ENCODE measurements at regions not wholly inside any gene's neighbourhood (a gene's known extent, or its start where the extent isn't known, plus 50 kb on each side); places are given as distances from the start of the nearest gene placed in this dataset.
"Not testable (repeated sequence)": the region's sequence is repeated elsewhere in the genome, so short reads cannot be mapped to it uniquely, and the experiment has no call there.

DNA sequence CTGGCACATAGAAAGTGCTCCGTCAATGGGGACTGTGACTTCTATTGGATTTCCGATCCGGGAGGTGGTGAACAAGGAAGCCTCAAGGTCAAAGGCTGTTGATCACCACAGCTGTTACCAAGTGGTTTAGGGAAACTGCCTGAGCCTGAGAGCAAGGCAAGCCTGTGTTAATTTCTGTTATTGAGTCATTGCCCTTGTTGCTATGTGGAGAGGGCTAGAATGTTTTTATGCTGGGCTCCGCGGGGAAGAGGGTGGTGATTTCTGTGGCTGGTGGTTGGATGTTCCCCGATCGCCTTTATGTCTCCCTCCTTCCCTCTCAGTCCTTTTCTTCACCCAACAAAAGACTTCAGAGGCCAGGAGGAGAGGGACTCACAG, 108.5 kb upstream of the ALX4 start:
- DNase-seq = no peak

DNA sequence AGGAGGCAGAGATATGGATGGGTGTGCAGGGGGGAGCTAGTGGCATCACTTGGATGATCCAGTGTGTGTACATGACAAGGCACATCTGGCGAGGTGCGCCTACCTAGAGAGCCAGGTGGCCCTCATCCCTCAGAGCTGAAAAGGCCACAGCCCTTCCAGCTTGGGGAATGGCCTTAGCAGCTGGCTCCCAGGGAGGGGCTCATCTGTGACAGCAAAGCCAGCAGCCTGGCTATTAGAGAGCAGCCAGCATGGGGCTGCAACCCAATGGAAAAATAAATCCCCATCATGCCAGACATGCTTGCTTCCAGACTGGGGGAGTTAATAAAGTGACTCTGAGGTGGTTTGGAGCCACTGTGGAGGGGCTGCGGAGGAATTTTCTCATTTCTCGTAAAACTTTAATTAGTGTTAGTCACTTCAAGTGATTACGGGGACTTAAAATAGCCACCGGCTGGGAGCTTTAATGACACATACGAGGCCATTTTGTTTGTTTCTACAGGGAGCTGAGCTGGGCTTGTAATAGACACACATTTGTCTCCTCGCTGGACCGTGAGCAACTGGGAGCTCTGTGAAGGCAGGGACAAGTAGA, 111.2 kb upstream of the ALX4 start:
- no peak for DNase-seq

DNA sequence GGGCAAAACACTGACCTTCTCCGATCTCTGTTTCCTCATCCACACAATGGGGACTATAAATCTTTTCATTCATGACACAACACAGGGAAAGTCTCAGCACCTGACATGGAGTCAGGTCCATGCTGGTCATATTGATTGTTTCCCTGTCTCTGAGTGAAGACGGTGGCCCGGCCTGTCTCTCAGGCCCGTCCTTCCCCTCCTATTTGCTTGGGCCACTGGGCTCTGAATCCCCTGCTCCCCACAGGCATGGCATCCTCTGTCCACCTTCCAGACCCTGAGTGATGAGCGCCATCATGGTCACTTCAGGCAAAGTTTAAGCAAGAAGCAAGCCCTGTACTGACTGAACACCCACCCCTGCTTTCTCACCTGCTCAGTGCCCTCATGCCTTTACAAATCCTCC, 113.3 kb upstream of the ALX4 start:
- no peak for DNase-seq

DNA sequence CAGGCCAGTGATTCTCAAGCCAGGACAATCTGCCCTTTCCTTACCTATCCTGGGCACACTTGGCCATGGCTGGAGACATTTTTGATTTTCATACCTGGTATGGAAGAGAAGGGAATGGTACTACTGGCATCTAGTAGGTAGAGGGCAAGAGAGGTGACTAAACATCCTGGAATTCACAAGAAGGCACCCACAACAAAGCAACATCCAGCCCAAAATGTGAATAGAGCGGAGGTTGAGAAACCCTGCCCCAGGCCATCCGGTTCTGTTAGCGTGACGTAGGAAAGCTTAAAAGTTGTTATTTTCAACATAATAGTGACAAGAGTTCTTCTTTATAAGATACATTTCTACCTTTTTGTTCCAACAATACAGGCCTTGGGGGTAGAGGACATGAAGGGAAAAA, 114.9 kb upstream of the ALX4 start:
- DNase-seq = no peak

DNA sequence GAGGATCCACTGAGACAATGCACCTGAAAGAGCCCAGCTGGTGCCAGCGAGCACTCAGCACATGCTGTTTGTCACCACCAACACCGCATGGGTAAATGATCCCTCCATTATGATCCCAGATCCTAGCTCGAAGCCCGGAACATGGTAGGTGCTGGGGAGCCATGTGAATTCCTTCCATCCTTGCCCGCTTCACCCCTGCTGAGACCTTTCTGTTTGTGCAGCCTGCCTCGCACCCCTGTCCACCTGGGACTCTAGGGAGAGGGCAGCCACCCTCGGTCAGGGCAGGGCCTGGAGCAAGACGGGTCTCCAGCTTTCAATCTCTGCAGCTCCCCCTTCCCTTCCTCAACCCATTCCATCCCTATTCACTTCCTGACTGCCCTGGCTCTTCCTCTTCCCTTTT, 116.2 kb upstream of the ALX4 start:
- no peak for DNase-seq

DNA sequence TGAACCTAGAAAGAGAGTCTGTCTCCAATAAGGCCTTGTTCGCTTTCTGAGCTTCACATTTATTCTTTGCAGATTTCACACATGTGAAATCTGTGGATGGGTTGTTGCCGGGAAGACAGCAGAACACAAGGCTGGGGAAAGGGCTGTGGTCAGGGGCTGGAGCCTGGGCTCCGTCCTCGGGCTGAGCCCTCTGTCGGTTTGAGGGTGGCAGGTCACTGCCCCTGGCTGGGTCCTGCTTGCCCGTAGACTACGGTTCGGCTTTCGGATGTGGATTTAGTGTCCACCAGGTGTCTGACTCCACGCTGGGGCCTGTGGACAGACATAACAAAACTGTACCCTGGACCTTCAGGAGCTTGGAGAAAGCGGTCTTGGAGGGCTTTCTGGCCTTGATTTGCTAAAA, 117.0 kb upstream of the ALX4 start:
- DNase-seq = no peak

DNA sequence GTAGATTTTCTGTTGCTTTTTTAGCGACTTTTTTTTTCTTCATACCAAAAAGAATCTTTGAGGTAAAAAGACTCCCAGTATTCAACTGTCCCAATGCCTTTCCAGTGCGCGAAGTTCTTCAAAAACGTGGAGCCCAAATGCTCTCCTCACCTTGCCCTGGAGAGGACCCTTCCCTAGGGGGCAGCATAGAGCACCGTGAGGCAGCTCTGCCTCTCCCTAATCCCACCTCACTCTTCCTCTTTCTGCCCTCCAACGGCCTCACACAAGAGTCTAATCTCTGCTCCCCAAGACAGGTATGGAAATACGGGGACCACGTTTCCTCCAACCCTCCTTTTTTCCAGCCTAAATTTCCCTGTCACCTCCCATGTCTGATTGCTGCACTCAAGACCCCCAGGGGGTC, 117.5 kb upstream of the ALX4 start:
- no peak for DNase-seq

DNA sequence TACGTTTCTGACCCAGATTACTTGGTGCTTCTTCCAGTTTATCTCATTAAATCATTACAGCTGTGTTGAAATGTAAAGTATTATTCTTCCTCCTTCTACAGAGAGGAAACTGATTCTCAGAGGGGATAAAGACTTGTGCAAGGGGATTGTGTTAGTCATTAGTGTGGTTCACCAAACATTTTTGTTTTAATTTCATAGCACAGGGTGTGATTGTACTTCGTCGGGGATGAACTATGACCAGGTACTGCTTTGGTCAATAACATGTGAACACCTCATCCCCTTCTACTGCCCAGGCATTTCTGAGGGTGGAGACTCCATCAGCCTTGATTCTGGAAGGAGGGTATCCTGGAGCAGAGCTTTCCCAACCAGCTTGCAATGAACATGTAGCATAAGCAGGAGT, 120.2 kb upstream of the ALX4 start:
- DNase-seq = no peak

DNA sequence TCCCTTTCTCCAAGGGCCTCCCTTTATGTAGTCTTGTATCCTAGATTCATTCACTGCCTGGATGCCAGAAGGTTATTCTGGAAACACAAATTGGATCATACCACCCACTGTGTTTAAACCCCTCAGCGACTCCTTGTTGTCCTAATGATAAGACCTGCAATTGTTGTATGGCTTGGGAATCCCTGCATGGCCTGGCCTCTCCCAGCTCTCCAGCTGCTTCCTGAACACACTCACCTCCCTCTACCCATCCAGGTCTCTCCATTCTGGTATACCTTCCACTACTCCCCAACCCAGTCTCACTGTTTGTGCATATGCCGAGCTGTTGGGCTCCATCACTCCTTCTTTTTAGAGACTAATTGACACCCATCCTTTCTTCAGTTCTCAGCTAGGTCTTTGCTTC, 124.3 kb upstream of the ALX4 start:
- DNase-seq = no peak

DNA sequence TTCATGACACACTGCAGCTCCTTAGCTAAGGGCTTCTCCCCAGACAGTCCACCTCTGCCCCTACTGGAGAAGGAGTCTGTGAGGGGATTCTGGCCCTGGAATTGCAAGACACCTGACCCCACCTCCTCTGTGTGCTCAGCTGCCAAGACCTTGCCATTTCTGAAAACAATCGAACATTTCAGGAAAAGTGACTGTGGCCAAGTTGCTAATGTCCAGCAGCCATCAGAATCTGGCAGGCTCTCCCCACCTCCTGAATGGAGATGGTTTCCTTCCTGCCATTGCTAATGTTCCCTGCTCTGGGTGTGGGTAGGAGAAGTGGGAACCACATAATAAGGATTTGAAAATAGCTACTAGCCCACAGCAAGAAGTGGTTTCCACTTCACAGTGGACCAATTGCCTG, 127.2 kb upstream of the ALX4 start:
- DNase-seq = no peak

DNA sequence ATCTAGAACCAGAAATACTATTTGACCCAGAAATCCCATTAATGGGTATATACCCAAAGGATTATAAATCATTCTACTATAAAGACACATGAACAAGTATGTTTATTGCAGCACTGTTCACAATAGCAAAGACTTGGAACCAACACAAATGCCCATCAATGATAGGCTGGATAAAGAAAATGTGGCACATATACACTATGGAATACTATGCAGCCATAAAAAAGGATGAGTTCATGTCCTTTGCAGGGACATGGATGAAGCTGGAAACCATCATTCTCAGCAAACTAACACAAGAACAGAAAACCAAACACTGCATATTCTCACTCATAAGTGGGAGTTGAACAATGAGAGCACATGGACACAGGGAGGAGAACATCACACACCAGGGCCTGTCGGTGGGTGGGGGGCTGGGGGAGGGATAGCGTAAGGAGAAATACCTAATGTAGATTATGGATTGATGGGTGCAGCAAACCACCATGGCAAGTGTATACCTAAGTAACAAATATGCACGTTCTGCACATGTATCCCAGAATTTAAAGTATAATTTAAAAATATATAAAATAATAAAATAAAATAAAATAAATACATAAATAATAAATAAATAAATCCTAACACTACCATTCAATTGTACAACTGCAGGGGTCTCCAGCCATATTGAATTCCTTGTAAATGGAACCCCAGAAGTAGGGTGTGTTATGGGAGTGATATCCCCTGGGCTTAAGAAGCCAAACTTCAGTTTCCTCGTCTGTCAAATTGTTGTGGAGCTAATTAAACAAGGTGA, 122.4 kb upstream of the CD82 start:
- DNase-seq = not testable (repeated sequence)

DNA sequence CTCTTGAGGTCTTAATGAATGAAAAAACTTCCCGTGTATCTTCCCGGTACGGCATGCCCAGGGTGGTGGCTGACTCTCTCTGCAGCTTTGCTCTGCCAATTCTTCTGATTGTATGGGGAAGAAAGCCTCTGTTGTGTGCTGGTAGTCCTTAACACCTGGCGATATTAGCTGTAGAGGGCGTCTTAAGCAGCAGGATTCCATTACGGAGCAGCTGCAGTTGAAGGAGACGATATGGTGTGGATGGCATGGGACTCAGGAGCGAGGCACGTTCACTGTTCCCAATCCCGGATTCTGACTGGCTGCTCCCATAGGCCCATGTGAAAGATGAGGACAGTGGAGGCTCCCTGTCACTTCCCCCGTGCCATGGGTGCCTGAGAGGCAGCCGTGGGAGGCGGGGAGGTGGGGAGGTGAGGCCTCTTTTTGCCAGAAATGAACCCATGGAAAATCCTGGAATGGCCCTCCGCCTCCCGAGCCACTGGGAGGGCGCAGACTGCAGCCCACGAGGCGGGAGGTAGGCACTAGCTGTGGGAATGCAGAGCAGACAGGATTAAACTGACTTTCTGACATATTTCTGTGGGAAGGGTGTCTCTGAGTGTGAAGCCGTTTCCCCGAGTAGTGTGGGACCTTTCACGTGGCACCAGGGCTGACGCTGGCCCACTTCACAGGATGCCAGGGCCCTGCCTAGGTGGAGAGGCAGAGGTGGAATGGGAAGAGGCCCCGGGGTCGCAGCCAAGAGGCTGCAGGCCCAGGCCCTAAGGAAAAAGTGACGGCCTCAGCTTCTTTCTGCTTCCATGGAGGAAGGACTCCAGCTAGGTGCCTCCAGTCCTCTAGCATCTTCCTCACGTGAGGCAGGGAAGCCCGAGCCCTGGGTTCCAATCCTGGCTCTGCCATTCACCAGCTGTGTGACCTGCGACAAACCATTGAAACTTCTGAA, 121.4 kb upstream of the CD82 start:
- no peak for DNase-seq

DNA sequence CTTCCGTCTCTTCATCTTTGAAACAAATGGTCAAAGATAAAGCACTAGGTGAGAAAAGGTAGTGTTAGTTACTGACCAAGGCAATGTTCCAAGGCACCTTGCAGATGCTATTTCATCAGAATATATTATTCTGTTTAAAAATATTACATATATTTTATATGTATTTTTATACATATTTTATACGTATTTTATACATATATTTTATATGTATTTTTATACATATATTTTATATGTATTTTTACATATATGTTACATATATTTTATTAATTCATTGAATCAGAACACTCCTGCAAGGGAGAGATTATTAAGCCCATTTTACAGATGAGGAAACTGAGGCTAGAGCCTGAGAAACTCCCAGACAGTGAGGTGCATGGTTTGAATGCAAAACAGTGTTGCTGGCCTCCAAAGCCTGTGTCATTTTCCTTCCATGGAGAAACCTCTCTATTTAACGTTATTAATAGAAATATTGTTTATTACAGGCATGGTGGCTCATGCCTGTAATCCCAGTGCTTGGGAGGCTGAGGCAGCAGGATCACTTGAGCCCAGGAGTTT, 120.6 kb upstream of the CD82 start:
- no peak for DNase-seq

DNA sequence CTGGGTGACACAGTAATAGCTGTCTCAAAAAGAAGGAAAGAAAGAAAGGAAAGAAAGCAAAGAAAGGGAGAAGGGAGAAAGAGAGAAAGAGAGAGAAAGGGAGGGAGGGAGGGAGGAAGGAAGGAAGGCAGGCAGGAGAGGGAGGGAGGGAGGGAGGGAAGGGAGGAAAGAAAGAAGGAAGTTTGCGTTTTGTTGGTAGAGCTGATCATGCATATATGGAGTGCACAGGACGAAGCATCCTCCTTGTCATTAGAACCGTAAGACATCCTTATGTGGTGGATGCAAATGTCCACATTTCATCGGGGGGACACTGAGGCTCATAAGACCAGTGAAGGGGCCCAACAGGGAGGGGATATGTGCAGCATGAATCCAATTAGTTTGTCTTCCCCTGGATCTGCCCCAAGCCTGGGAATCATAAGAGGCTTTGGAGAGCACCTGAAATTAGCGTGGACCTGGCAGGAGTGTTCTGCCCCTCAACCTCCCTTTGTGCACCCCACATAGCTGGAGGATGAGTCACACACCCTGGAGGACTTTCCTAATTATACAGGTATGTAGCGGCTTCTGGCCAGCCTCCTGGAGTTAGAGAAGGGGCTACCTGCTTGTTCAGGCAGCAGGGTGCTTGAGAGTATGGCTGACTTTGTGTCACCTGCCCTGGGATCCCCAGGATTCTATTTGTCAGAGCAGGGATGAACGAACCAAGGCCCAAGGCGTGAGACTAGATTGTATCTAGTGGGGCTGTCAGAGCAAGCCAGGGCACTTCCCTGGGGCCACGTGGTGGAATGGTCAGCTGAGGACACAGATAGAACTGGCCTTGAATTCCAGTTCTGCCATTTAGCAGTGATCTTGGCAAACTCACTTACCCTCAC, 119.7 kb upstream of the CD82 start:
- DNase-seq = no peak

DNA sequence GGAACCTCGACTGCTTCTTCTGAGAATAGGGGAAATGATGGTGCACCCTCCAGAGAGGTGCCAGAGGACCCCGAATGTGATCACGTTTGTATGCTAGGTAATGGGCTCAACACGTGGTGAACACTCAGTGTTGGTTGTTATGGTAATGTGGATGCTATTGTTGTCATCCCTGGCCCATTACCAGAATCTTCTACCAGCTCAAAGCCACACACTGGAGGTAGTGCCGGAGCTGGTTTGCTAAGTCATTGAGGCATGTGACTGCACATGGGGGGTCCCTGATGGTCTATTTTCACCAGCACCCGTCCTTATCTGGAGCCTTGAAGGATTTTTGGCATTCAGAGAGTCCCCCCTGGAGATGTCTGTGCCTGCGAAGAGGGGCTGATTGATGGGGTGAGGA, 119.1 kb upstream of the CD82 start:
- no peak for DNase-seq

DNA sequence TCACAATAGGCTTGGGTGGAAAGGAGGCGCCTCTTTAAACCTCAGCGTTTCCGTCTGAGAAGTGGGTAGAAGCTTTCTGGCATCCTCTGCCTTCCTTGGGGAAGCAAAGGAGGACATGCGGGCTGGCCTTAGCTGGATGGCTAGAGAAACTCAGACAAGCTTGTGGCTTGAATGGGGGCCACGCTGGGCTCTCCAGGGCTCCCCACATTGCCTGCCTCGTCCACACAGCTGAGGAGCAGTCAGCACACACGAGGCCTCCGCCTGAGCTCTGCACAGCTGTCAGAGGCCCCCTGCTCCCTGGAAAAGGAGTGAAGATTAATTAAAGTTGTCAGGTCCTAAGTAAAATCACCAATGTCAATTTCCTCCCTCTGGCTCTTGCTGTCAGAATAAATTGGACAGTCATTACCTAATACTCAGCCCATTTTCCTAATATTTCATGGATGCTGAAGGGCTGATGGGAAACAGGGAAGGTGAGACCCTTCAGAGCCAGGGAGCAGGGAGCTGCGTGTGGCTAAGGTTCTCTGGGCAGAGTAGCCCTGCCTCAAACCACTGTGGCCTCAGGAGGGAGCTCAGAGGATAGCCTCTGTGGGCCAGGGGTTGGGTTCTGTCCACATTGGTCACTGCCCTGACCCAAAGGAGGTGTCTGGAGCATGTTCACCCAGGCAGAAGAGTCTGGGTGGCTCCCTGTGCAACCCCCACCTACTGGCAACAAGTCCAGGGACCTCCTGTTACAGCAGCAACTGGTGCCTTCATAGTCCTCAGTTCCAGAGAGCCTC, 118.3 kb upstream of the CD82 start:
- no peak for DNase-seq

DNA sequence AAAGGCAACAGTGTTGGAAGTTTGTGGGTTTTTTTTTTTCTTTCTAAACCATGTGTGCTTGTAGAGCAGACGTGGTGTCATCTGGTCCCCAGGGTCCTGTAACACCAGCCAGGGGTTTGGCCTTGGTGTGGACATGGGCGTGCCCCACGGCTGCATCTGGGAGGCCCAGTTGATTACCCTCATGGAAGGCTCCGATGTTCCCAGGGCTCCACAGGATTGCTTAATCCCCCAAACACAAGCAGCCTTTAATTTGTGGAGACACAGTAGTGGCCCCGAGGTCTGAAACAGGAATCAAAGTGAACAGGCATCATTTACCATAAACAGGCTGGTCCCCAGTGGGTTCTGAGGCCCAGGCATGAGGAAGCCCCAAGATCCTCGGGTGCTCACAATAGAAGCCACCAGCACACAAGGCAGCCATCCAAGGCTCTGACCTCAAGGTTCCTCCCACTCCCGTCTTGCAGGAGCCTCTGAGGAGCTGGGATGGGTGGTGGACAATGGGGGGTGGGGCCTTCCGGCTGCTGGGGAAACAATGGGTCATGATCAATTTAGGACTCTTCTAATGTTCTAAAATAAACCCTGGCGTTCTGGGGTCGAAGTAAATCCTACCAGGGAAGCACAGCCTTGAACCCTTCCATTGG, 115.0 kb upstream of the CD82 start:
- peak; percentile 50 for DNase-seq

DNA sequence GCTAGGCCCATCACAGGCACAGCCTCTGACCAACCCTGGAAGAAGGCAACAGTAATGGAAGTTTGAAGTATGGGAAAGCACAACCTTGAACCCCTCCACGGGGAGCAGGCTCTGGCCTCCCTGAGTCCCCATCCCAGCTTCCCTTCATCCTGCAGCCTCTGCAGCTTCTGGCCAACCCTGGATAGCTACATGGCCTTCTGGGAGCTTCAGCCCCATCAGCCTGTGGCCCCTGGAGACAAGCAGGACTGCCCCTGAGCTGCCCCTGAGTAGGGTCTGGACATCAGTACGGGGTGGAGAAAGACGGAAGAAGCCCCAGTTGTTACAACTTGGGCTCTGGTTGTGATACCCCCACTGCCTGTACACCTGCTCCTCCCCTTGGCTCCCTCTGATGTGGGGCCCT, 113.8 kb upstream of the CD82 start:
- DNase-seq = no peak

DNA sequence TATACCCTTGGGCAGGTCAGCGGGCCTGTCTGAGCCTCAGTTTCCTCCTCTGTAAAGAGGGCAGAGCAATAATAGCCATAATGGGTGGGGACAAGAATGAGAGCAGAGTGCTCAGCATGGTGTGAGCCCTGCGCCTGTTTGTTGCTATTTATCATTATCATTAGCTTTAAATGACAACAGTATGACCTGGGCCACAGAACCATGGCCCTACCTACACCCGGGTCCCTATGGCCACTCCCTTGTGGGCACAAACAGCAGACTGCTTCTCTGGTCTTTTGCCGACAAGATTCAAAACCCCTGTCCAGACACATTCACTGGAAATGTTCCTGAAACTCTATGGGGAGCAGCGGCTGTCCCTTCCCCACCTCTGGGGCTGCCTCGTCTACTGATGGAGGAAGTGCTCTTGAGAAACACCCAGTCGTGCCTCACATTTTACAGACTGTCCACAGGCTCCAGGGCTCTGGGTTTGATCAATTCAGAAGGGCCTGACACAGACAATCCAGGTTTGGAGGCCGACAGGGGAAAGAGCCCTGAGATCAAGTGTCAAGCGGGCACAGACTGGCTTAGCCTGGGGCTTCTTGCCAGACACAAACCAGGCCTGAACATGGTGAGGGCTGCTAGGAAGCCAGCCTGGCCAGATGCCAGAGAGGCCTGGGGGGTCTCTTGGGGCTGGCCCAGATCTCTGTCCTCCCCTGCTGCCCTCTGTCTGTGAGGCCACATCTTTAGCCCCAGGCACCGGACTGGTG, 112.5 kb upstream of the CD82 start:
- DNase-seq = no peak

DNA sequence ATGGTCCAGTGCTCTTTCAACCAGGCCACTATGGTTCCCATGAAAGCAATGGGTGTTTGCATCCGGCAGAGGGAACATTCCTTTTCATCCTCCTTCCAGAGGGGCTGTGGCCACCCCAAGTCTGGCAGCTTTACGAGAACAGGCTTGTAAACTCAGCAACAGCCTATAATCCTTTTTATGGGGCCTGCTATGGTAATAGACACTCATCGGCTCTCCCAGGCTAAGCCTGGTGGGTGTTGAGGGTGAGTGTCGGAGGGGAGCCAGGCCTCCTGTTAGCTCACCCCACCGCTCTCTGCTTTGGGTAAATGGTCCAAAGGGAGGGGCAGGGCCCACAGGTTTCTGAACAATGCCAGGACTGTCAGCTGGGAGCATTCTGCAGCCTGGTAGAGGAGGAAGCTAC, 111.6 kb upstream of the CD82 start:
- DNase-seq = no peak

DNA sequence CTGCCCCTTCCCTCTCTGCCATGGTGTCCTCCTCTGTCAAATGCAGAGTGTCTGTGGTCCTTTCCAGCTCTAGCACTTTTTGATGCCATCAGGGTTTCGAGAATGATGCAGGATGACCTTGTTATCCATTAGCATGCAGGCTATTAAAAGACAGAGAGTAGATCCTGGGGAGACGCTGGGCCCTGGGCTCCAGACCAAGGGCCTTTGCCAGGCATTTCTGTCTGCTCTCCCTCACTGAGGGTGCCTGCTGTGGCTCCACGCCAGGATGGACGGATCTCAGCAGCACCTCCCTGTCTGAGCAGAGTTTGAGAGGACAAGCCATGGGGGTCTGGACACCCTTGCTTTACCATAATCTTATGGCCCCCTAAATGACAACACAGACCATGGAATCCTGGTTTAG, 110.8 kb upstream of the CD82 start:
- DNase-seq = no peak

All from right hindlimb (tissue), 1 donor.